ENCODE measurements at regions not wholly inside any gene's neighbourhood (a gene's known extent, or its start where the extent isn't known, plus 50 kb on each side); places are given as distances from the start of the nearest gene placed in this dataset.

DNA sequence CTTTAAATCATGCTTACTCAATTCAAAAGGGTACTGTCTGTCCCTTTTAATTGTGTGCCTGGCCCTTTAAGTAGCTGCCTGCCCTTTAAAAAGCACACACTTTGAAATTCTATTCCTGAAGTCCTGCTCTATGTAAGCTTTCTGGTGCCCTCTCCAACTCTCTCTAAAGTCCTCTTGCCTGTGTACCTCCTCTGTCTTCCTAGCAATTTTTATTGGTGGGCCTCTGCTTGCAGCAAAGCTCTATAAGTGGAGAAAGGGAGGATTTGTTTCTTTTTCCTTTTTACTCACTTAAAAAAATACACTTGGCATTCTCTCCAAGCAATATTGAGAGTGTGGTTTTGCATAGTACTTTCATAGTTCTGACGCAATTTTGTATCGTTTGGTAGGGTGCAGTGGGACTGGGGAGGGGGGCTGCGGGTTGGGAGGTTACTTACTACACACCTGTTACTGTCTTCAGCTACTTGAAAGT, 135.4 kb downstream of the LMO4 start:
- no peak overlapping the region for H3K4me3 ChIP-seq (ENCODE audit: low read depth in 1 of 3, low read length in 3 of 3)
- no peak overlapping the region for H3K27ac ChIP-seq (ENCODE audit: low read depth in 1 of 2, low read length in 2 of 2)
- TF ChIP-seq, protein P1, sequence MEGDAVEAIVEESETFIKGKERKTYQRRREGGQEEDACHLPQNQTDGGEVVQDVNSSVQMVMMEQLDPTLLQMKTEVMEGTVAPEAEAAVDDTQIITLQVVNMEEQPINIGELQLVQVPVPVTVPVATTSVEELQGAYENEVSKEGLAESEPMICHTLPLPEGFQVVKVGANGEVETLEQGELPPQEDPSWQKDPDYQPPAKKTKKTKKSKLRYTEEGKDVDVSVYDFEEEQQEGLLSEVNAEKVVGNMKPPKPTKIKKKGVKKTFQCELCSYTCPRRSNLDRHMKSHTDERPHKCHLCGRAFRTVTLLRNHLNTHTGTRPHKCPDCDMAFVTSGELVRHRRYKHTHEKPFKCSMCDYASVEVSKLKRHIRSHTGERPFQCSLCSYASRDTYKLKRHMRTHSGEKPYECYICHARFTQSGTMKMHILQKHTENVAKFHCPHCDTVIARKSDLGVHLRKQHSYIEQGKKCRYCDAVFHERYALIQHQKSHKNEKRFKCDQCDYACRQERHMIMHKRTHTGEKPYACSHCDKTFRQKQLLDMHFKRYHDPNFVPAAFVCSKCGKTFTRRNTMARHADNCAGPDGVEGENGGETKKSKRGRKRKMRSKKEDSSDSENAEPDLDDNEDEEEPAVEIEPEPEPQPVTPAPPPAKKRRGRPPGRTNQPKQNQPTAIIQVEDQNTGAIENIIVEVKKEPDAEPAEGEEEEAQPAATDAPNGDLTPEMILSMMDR (IDR thresholded peaks at IDR 0.05; ENCODE audit: low read depth, low read length, missing input control), result no peak
- TF ChIP-seq ZBTB33 (IDR thresholded peaks at IDR 0.05) (no peak), HNF4A (conservative IDR thresholded peaks at IDR 0.05) (no peak), RAD21 (IDR thresholded peaks at IDR 0.05) (no peak), EGR1 (IDR thresholded peaks at IDR 0.05; ENCODE audit: low read depth in 2 of 2) (no peak), TAF1 (conservative IDR thresholded peaks at IDR 0.05) (no peak), RXRA (IDR thresholded peaks at IDR 0.05) (no peak), GABPA (IDR thresholded peaks at IDR 0.05 in 1 of 2, conservative IDR thresholded peaks at IDR 0.05 in 1 of 2) (no peak), SP1 (IDR thresholded peaks at IDR 0.05) (no peak), FOXA1 (IDR thresholded peaks at IDR 0.05) (no peak), JUND (IDR thresholded peaks at IDR 0.05) (no peak), NR2F2 (IDR thresholded peaks at IDR 0.05) (no peak), HNF4G (IDR thresholded peaks at IDR 0.05) (no peak), YY1 (IDR thresholded peaks at IDR 0.05) (no peak), FOXA2 (IDR thresholded peaks at IDR 0.05) (no peak), REST (IDR thresholded peaks at IDR 0.05) (no peak)
- TF ChIP-seq, protein P2, sequence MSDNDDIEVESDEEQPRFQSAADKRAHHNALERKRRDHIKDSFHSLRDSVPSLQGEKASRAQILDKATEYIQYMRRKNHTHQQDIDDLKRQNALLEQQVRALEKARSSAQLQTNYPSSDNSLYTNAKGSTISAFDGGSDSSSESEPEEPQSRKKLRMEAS (IDR thresholded peaks at IDR 0.05), result no peak
- TF ChIP-seq, protein P3, sequence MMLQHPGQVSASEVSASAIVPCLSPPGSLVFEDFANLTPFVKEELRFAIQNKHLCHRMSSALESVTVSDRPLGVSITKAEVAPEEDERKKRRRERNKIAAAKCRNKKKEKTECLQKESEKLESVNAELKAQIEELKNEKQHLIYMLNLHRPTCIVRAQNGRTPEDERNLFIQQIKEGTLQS (IDR thresholded peaks at IDR 0.05), result no peak
- H3K27me3 ChIP-seq (ENCODE audit: control insufficient read depth in 4 of 4, insufficient read depth in 4 of 4, low read length in 3 of 4), result no peaks in the 10 kb centered on the region
- H3K36me3 ChIP-seq (ENCODE audit: control insufficient read depth in 4 of 4, insufficient read depth in 3 of 4, low read depth in 1 of 4, low read length in 3 of 4), result no peaks in the 10 kb centered on the region
- H3K4me1 ChIP-seq (ENCODE audit: control insufficient read depth in 4 of 4, insufficient read depth in 4 of 4, low read length in 3 of 4), result no peaks in the 10 kb centered on the region
- no peaks in the 10 kb centered on the region for H3K9me3 ChIP-seq (ENCODE audit: control insufficient read depth in 4 of 4, low read length in 3 of 4)
- no peak for DNase-seq (ENCODE audit: low spot score)
- H3K9ac ChIP-seq (ENCODE audit: low read depth in 1 of 2, low read length in 2 of 2), result no peak overlapping the region
- 43% methylated on average over 3 of the region's 3 CpGs for WGBS
